GM12873 (cell line): ENCODE measurements at regions not wholly inside any gene's neighbourhood (a gene's known extent, or its start where the extent isn't known, plus 50 kb on each side); places are given as distances from the start of the nearest gene placed in this dataset.

Experiments used
- TF ChIP-seq, protein P1 (sequence below): IDR thresholded peaks from 2 replicates; pipeline ENCODE4 v1.5.1; 2012; ENCODE audit warnings: low read depth, mild to moderate bottlenecking, moderate library complexity, low read length, control low read depth; ENCODE audit not compliant: insufficient read depth; ENCODE audit errors: missing control alignments

DNA sequence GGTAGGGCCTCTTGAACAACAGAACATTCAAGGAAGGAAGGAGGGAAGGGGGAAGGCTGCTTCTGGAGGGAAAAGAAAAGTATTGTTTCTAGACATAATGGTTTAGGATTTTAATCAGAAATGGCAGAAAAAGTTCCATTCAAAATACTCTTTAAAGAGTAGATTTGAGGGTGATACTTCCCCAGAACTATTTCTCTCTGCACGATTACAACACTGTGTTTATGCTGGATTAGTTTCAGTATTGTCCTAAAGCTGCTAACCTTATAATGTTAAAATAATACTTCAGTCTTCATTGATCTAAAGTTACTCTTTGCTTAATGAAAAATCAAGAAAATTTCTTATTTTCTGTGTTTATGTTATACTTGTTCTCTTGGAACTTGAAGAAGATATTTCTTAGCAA lies 1026.3 kb upstream of the PABPC4L start:
- TF ChIP-seq, protein P1, sequence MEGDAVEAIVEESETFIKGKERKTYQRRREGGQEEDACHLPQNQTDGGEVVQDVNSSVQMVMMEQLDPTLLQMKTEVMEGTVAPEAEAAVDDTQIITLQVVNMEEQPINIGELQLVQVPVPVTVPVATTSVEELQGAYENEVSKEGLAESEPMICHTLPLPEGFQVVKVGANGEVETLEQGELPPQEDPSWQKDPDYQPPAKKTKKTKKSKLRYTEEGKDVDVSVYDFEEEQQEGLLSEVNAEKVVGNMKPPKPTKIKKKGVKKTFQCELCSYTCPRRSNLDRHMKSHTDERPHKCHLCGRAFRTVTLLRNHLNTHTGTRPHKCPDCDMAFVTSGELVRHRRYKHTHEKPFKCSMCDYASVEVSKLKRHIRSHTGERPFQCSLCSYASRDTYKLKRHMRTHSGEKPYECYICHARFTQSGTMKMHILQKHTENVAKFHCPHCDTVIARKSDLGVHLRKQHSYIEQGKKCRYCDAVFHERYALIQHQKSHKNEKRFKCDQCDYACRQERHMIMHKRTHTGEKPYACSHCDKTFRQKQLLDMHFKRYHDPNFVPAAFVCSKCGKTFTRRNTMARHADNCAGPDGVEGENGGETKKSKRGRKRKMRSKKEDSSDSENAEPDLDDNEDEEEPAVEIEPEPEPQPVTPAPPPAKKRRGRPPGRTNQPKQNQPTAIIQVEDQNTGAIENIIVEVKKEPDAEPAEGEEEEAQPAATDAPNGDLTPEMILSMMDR, result no peak

DNA sequence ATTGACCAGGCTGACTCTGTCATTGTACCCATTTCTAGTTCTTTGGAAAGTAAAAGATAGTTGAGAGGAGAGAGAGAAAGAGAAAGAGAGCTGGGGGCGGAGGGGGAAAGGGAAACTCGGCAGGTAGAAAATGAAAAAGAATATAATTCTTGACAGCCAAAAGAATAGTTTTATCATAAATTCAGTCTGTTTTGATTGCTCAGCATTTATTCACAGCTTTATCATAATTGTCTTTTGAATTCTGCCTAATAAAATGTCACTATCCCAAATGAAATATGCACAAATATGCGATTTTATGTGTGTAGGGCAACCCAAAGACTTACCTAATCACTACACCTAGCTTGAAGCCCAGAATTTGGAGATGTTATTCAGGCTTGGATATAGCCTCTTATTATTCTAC lies 1024.0 kb upstream of the PABPC4L start:
- TF ChIP-seq, protein P1, result no peak

DNA sequence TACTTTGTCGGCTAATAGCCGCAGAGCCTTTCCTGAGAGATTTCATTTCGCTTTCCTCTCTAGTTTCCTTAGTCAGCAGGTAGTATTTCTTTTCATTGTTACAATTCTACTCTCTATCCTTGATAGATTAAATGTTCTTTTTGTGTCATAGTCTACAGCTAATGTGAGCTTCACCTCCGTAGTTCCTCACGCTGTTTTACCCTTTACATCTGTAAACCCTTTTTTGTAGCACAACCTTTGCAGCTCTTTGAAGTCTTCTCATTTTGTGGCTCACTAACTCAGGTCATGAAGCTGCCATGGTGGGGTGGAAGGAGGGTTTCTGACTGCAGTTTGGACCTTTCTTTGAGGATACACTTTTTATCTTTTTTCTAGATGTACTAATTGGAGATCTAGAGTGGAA lies 1008.8 kb upstream of the PABPC4L start:
- TF ChIP-seq, protein P1, result no peak

DNA sequence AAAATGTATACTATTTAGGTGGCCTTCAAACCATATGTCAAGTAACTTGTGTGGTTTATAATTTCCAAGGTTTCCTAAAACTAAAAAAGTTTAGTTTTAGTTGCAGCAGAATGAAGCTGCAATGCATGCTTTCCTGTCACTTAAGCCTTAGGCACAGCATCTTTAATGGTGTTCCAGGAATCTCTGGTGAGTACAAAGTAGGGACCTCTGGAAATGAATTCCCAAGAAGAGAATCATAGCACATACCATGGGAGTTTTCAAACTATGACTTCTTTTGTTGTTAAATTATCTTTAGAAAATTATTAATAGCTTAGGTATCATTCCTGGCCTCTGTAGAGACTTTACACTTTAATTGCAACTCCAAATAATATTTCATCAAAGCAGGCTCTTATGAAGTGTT lies 1005.9 kb upstream of the PABPC4L start:
- TF ChIP-seq, protein P1, result no peak

DNA sequence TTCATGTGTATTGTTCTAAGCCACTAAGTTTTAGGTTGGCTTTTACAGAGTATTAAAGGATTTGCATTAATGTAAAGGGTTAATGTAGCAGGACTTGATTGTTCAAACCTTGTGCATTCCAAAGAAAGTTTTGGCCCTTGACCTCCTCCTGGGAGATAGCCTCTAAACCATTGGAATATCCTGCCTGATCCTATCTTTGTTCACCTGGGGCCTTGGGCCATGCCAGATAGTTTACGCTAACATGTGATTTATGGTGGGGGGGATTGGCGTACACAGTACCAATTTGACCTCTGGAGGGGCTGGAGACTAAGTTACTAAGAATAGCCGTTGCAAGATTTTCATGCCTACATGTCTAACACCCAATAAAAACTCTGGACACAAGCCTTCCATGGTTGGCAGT lies 1002.7 kb upstream of the PABPC4L start:
- TF ChIP-seq, protein P1, result no peak

DNA sequence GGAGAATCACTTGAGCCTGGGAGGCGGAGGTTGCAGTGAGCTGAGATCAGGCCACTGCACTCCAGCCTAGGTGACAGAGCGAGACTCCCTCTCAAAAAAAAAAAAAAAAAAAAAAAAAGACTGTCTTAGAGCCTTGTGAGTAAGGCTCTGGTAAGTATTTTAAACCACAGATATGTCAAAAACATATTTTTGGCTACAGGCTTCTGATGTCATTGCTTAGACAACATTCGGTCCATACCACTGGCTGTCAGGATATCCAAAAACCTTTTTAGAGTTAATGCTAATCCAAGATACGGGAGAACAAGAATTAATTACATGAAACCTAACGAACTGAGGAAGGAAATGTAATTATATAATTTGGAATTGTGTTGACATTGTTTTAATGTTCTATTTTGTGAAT lies 999.5 kb upstream of the PABPC4L start:
- TF ChIP-seq, protein P1, result no peak

DNA sequence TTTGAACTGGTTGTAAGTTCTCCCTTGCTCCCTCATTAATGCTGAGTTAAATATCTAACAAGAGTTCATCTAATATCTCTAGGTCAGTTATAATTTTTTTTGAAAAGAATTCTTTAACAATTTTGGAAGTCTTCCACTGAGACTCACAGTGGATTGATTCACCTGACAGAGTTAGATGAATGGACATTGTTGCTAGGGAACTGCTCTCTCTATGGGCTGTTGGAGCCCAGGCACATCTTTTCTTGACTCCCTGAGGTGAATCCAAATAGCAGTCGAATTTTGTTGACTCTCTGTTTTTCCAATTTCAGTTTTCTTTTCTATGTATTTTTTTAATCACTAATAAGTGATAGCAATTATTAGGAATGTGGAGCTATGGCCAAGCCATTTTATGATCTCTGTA lies 996.1 kb upstream of the PABPC4L start:
- TF ChIP-seq, protein P1, result no peak
